NT2/D1 (cell line): ENCODE measurements at regions not wholly inside any gene's neighbourhood (a gene's known extent, or its start where the extent isn't known, plus 50 kb on each side); places are given as distances from the start of the nearest gene placed in this dataset.

Source experiments
- YY1 ChIP-seq: IDR thresholded peaks from 2 replicates; pipeline ENCODE4 v1.6.1; 2011; ENCODE audit not compliant: insufficient read length, insufficient read depth
- ZNF274 ChIP-seq: IDR thresholded peaks from 2 replicates; pipeline ENCODE4 v1.6.1; 2011; ENCODE audit warnings: mild to moderate bottlenecking, low read depth, low read length

DNA sequence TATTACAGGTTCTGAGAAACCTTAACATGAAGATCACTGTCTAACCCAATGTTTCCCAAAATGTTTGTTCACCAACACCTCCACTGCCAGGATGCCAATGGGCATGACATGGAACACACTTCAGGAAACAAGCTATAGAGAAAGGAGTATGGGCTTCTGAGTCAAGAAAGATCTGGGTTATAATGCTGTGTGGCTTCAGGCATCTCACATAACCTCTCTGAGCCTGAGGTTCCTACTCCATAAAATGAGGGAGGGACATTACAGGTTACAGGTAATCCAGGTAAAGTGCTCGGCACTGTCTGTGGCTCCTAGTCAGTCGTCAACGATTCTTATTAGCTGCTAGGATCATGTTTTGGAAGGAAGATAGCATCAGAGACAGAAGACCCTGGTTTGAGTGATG lies 126.4 kb upstream of the SMAD3 start:
- TF ChIP-seq ZNF274, result no peak
- TF ChIP-seq YY1, result no peak
